Cerebellar nuclear complex (tissue), 1 donor: ENCODE measurements at regions not wholly inside any gene's neighbourhood (a gene's known extent, or its start where the extent isn't known, plus 50 kb on each side); places are given as distances from the start of the nearest gene placed in this dataset.

Source experiments
- DNase-seq, 2 experiments: peaks; one replicate each; lab custom pipeline; 2025; lab: John Stamatoyannopoulos, UW

GRCh38 chr2:12207491-12207890, 461.1 kb downstream of the LPIN1 start:
- DNase-seq: no peak

DNA sequence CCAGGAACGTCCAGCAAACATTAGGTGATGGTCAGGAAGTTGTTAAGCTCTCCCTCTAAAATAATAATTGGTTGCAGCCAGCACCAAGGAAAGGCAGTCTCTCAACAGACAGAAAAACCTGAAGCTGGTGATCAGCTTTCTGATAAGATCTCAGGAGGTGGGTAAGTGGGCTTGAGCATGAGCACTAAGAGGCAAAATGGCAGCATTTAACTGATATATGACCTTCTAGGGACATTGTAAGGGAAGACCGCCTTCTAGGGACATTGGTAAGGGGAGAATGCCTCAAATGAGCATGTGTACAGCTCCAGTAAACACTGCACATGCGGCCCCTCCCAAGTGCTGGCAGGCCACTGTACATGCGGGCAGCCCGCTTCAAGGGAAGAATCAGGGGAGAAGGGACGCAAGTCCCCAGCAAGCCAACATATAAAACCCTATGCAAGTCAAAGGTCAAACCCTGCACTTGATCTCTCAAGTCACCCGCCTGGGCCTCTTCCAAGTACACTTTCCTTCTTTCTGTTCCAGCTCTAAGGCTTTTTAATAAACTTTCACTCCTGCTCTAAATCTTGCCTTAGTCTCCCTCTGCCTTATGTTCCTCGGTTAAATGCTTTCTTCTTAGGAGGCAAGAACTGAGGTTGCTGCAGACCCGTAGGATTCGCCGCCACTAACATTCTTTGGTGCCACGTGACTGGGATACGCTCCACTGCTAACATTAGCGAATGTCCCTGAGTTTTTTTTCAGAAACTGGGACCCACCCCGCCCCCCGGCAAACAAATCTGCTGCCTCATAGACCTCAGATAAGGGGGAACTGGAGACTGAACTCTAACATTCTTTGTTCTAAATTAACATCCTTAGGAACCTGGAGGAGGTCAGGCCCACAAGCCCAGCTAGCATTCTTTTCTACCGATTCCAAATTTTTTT, 463.8 kb downstream of the LPIN1 start:
- no peak for DNase-seq

GRCh38 chr2:12211326-12212175, 465.1 kb downstream of the LPIN1 start:
- no peak for DNase-seq

GRCh38 chr2:12212841-12213597, 466.6 kb downstream of the LPIN1 start:
- DNase-seq: no peak

DNA sequence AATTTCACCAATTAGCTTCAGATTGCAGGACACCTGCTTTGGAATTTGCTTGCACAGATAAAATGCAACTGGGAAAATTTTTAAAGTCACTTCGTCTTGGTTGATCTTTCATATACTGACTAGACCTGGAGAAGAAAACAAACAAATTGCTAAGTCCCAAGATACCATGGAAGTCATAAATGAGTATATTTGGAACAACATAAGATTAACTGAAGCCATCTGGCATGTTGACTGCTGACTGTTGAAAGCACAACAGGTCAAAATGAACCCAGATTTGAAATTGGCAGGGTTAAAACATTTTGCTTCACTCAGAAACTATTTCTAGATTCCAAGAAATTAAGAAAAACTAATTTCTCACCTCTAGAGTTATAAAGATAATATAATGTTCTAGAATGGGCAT, 470.7 kb downstream of the LPIN1 start:
- no peak for DNase-seq

- DNase-seq: no peak
These were observed 473.3 kb downstream of the LPIN1 start for GRCh38 chr2:12219761-12220160.

- no peak for DNase-seq
These were observed 475.2 kb downstream of the LPIN1 start for GRCh38 chr2:12221584-12221983.

GRCh38 chr2:12222554-12222953, 476.1 kb downstream of the LPIN1 start:
- no peak for DNase-seq

DNA sequence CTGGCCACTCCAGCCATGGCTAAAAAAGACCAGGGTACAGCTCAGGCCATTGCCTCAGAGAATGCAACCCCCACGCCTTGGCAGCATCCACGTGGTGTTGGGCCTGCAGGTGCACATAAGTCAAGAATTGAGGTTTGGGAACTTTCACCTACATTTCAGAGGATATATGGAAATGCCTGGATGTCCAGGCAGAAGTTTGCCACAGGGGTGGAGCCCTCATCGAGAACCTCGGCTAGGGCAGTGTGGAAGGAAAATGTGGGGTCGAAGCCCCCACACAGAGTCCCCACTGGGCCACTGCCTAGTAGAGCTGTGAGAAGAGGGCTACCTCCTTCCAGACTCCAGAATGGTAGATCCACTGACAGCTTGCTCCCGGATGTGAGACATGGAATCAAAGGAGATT, 477.3 kb downstream of the LPIN1 start:
- no peak for DNase-seq

DNA sequence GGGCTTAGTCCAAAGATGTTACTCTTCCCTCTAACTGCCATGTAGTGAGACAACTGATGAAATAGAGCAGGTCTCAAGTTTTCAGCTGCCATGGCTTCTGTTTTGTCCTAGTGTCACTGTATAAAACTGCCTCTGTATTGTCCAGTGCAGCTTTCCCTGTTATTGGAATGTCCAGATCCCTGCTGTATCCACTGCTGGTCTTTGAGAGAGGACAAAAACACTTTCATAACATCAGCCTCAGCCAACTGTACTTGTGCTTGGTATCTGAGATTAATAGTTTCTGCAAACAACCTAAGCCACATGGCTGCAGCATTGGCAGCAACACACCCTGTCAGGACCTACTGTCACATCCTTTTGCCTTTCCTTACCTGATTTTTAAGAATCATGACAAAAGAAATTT, 480.2 kb downstream of the LPIN1 start:
- no peak for DNase-seq

- DNase-seq: no peak
These were observed 481.6 kb downstream of the LPIN1 start for GRCh38 chr2:12227941-12228608.

- no peak for DNase-seq
These were observed 484.9 kb downstream of the LPIN1 start for GRCh38 chr2:12231288-12231687.

DNA sequence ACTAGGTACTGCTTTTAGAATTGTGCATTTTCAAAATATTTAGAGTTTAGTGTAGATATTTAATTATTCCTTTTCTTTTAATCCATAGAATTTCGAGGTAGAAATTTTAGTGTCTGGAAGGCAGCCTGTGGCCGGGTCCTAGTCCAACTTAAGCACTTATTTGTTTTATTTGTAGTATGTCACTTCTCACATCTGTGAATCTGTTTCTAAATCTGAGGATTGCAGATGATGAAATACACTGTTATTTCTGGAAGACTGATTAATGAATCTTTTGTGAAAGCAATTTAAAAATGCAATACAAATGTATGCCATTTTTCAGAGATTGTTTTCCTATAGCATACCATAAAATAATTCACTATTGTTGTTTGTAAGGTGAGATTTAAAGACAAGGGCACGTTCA, 483.9 kb upstream of the TRIB2 start:
- DNase-seq: no peak

GRCh38 chr2:12236136-12236844, 480.4 kb upstream of the TRIB2 start:
- no peak for DNase-seq

GRCh38 chr2:12240206-12240605, 476.5 kb upstream of the TRIB2 start:
- DNase-seq: no peak

DNA sequence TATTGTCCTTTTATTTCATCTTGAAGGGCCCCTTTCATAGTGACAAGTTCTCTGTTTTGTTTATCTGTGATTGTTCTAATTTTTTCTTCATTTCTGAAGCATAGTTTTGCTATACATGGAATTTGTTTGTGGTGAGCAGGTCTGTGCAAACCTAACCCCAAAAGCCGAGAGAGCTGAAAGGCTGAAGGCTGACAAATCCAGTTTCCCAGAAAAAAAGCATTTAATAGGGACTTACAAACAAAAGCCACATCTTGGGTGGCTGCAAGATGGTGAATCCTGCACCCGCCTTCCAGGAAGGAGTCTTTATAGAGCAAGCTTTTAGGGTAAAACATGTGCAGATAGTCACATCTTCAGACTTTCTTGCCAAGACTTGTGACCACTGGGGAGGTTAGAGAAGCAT, 473.4 kb upstream of the TRIB2 start:
- no peak for DNase-seq

- no peak for DNase-seq
These were observed 472.7 kb upstream of the TRIB2 start for GRCh38 chr2:12244070-12244469.

DNA sequence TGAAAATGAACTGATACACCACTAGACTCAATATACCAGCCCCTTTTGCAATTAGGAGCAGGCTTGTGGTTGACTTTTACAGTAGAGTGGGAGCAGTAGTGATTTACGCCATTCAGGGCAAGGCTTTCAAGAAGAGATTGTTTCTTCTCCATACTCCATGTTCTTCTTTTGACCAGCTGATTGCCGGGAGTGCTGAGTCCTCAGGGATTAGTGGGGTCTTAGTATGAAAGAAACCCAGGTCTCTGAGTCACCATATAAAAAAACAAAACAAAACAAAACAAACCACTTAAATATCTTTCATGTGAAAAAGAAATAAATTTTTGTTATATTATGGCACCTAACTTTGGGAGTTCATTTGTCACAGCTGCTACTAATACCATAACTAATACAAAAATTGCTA, 465.6 kb upstream of the TRIB2 start:
- no peak for DNase-seq

DNA sequence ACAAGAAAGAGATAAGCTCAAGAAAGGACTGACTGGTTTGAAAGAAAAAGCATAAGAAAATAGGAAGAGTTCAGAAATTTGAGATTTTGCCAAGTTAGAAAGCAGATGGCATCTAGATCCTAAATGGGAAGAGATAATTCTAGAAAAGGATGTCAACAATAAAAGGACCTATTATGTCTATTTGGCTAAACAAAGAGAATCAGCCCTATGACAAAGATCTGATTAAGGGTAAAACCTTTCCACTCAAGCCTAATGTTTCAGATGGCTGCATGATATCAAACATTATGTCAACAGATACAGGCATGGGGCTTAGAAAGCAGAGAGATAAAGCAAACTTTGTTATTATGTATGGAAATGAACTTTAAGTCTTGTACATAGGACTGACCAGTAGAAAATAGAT, 465.0 kb upstream of the TRIB2 start:
- no peak for DNase-seq

- no peak for DNase-seq
These were observed 463.5 kb upstream of the TRIB2 start for GRCh38 chr2:12253167-12253778.
